ENCODE measurements at regions not wholly inside any gene's neighbourhood (a gene's known extent, or its start where the extent isn't known, plus 50 kb on each side); places are given as distances from the start of the nearest gene placed in this dataset.
"Not testable (repeated sequence)": the region's sequence is repeated elsewhere in the genome, so short reads cannot be mapped to it uniquely, and the experiment has no call there.

DNA sequence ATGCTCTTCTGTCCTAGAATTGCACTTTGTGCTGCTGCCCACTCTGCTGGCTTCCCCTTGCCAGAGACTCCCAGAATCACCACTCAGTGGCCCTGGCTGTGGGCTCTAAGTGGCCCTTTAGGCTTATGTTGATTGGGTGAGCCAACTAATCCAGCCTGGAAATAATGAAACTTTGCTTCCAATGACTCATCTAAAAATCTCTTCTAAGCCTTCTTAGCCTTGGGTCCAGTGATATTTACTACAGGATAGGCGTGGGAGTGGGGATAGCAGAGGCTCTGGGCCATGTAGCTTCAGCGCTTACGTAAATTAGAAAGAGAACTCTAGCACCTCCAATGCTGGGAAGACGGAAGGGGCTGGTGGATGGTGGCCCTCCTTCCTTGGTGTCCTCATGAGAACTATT is 137.9 kb downstream of the TTC8 start:
- Histone ChIP-seq H3K9me3 (no peaks in the 10 kb centered on the region), H3K36me3 (no peaks in the 10 kb centered on the region), H3K4me3 (no peak overlapping the region), H3K27ac (no peak overlapping the region), H3K4me1 (no peaks in the 10 kb centered on the region), H3K27me3 (no peaks in the 10 kb centered on the region)
- TF ChIP-seq POLR2A (IDR thresholded peaks at IDR 0.05), result no peak
- TF ChIP-seq, protein P1, sequence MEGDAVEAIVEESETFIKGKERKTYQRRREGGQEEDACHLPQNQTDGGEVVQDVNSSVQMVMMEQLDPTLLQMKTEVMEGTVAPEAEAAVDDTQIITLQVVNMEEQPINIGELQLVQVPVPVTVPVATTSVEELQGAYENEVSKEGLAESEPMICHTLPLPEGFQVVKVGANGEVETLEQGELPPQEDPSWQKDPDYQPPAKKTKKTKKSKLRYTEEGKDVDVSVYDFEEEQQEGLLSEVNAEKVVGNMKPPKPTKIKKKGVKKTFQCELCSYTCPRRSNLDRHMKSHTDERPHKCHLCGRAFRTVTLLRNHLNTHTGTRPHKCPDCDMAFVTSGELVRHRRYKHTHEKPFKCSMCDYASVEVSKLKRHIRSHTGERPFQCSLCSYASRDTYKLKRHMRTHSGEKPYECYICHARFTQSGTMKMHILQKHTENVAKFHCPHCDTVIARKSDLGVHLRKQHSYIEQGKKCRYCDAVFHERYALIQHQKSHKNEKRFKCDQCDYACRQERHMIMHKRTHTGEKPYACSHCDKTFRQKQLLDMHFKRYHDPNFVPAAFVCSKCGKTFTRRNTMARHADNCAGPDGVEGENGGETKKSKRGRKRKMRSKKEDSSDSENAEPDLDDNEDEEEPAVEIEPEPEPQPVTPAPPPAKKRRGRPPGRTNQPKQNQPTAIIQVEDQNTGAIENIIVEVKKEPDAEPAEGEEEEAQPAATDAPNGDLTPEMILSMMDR (IDR thresholded peaks at IDR 0.05), result no peak
- DNase-seq, result no peak
- intact Hi-C loops (cut with DNase I; ENCODE audit: low total_unique reads), result no loop called here

DNA sequence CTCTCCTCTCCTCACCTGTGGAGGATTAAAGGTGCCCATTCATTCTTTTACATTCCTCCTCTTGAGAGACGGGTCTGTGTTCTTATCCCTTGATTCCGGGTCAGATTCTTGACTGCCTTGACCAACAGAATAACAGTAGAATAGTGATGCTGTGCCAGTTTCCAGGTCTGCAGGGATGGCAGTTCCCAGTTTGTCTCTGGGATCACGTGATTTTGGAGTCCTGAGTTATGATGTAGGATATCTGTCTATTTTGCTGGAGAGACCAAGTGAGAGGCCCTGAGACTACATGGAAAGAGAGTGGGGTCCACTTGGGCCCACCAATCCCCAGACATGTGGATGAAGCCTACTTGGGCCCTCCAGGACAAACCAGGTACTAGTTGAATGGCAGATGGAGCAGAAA is 142.8 kb downstream of the TTC8 start:
- Histone ChIP-seq H3K4me1 (no peaks in the 10 kb centered on the region), H3K27me3 (no peaks in the 10 kb centered on the region), H3K36me3 (no peaks in the 10 kb centered on the region), H3K9me3 (no peaks in the 10 kb centered on the region), H3K4me3 (no peak overlapping the region), H3K27ac (no peak overlapping the region)
- TF ChIP-seq, protein P1 (IDR thresholded peaks at IDR 0.05), result no peak
- no peak for TF ChIP-seq POLR2A (IDR thresholded peaks at IDR 0.05)
- intact Hi-C loops (cut with DNase I; ENCODE audit: low total_unique reads), result no loop called here
- DNase-seq, result no peak

DNA sequence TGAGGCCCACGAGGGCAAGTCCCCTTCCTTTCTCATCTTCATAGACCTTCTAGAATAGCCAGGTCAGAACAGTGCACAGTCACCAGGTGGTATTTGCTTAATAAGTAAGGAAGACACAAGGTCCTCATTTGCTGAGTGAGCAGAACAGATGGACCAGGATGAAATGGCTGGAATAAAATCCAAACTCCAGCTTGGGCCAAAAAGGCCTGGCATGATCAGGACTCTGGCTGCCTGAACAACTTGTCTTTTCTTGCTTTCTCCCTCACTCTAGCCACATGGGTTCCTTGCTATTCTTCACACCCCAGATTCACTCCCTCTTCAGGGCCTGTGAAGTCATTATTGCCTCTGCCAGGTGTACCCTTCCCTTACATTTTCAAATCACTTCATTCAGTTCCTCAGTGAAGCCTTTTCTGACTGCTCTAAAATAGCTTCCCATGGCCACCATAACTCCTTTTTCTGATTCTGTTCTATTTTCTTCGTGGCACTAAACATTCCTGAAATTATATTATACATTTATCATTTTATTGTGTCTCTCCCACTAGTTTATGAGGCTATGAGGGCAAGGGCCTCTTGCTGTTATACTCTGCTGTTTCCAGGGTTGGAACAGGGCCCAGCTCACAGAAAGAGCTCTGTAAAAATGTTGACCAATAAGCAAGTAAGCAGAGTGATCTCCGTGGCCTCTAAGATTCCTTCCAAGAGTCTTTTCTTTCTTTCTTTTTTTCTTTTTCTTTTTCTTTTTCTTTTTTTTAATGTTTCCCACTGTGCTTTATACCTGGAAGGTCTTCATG is 150.8 kb downstream of the TTC8 start:
- Histone ChIP-seq H3K4me1 (peaks cover 0 to 4% of the 10 kb centered on the region in 2 donors), H3K27ac (no peak overlapping the region), H3K4me3 (no peak overlapping the region), H3K36me3 (no peaks in the 10 kb centered on the region), H3K9me3 (no peaks in the 10 kb centered on the region), H3K27me3 (no peaks in the 10 kb centered on the region)
- intact Hi-C loops (cut with DNase I; ENCODE audit: low total_unique reads), result no loop called here
- no peak for TF ChIP-seq POLR2A (IDR thresholded peaks at IDR 0.05)
- TF ChIP-seq, protein P1 (IDR thresholded peaks at IDR 0.05), result no peak
- DNase-seq, result no peak

DNA sequence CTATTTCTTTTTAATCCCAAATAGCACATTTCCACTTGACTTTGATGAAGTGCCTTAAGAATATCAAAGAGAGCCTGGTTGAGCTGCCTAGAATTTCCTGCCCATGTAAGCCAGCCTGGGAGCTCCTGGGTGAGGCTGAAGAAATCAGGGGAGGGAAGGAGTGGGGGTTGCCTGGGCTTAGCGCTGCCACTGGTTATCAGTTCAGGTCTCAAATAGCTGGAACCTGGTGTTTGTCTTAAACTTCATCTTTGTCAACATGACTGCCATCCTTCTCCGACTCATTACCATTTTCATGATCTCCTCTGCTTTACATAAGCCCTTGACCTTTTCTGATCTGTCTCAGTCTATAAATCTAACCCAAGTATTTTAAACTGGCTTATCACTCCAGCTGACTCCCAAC is 151.5 kb downstream of the TTC8 start:
- TF ChIP-seq, protein P1 (IDR thresholded peaks at IDR 0.05), result no peak
- no peak for TF ChIP-seq POLR2A (IDR thresholded peaks at IDR 0.05)
- intact Hi-C loops (cut with DNase I; ENCODE audit: low total_unique reads), result no loop called here
- Histone ChIP-seq H3K27me3 (no peaks in the 10 kb centered on the region), H3K4me3 (no peak overlapping the region), H3K4me1 (peaks cover 0 to 4% of the 10 kb centered on the region in 2 donors), H3K27ac (no peak overlapping the region), H3K36me3 (no peaks in the 10 kb centered on the region), H3K9me3 (no peaks in the 10 kb centered on the region)
- DNase-seq, result no peak

DNA sequence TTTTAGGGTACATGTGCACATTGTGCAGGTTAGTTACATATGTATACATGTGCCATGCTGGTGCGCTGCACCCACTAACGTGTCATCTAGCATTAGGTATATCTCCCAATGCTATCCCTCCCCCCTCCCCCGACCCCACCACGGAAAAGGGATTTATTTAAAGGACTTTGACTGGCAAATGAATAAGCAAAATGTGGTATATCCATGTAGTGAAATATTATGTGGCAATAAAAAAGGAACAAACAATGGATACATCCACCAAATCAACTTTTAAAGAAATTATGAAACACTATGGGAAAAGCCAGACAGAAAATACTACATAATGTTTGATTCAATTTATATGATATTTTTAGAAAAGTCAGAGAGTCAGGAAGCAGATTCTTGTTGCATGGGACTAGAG is 156.5 kb downstream of the TTC8 start:
- H3K4me3 ChIP-seq; H3K36me3 ChIP-seq; H3K27me3 ChIP-seq; H3K4me1 ChIP-seq; H3K27ac ChIP-seq; DNase-seq; intact Hi-C loops (cut with DNase I; ENCODE audit: low total_unique reads); H3K9me3 ChIP-seq: not testable (repeated sequence)
